GM13976 (cell line): ENCODE measurements at regions not wholly inside any gene's neighbourhood (a gene's known extent, or its start where the extent isn't known, plus 50 kb on each side); places are given as distances from the start of the nearest gene placed in this dataset.

Experiments used
- DNase-seq: peaks from one replicate; pipeline ENCODE4 v3.0.0; 2012; ENCODE audit warnings: low spot score
- in situ Hi-C: fragments of 300-500 bp; cut with MboI; formaldehyde crosslinking; loops from one replicate; pipeline ENCODE4 v1.12.0; 2022; ENCODE audit warnings: low sequenced_read_pairs, mixed read lengths, inconsistent platforms; ENCODE audit not compliant: unreplicated experiment
- TF ChIP-seq, protein P1 (sequence below): IDR thresholded peaks from 2 replicates; pipeline ENCODE4 v1.5.1; 2012; ENCODE audit warnings: borderline replicate concordance, mild to moderate bottlenecking; ENCODE audit not compliant: insufficient read depth; ENCODE audit errors: extremely low read depth, missing control alignments, control extremely low read depth

GRCh38 chr4:163949976-163950601 lies 455.6 kb downstream of the TMA16 start:
- in situ Hi-C loops: no loop called here

DNA sequence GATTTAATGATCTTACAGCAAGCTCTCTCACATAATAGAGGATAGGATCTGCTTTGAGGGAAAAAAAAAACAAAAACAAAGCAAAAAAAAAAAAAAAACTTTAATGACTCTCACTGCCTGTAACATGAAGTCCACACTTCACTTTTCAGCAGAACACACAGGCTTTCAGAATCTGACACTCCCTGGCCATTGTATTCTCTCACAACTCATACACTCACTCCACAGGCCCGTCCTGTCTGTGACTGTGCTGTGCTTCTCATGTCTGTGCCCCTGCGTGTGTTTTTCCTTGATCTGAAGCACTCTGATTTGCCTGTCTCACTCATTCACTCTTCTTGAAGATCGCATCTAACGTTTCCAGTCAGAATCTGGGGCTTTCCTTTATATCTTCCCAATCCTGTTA lies 460.8 kb downstream of the TMA16 start:
- no peak for DNase-seq
- TF ChIP-seq, protein P1, sequence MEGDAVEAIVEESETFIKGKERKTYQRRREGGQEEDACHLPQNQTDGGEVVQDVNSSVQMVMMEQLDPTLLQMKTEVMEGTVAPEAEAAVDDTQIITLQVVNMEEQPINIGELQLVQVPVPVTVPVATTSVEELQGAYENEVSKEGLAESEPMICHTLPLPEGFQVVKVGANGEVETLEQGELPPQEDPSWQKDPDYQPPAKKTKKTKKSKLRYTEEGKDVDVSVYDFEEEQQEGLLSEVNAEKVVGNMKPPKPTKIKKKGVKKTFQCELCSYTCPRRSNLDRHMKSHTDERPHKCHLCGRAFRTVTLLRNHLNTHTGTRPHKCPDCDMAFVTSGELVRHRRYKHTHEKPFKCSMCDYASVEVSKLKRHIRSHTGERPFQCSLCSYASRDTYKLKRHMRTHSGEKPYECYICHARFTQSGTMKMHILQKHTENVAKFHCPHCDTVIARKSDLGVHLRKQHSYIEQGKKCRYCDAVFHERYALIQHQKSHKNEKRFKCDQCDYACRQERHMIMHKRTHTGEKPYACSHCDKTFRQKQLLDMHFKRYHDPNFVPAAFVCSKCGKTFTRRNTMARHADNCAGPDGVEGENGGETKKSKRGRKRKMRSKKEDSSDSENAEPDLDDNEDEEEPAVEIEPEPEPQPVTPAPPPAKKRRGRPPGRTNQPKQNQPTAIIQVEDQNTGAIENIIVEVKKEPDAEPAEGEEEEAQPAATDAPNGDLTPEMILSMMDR: no peak
- in situ Hi-C loops: no loop called here

More at GRCh38 chr4:163949976-163950601, 455.6 kb downstream of the TMA16 start:
- DNase-seq: no peak
- TF ChIP-seq, protein P1: no peak

- no peak for DNase-seq
- TF ChIP-seq, protein P1: no peak
- in situ Hi-C loops: no loop called here
Observed at GRCh38 chr4:163958751-163959150, 464.3 kb downstream of the TMA16 start.

- in situ Hi-C loops: no loop called here
- no peak for DNase-seq
- TF ChIP-seq, protein P1: no peak
Observed at GRCh38 chr4:163959932-163960331, 465.4 kb downstream of the TMA16 start.

GRCh38 chr4:163966612-163967011 lies 472.1 kb downstream of the TMA16 start:
- in situ Hi-C loops: no loop called here

GRCh38 chr4:163967263-163967662 lies 472.8 kb downstream of the TMA16 start:
- in situ Hi-C loops: no loop called here
- no peak for DNase-seq

More at GRCh38 chr4:163966612-163967011, 472.1 kb downstream of the TMA16 start:
- no peak for DNase-seq
- TF ChIP-seq, protein P1: no peak

More at GRCh38 chr4:163967263-163967662, 472.8 kb downstream of the TMA16 start:
- TF ChIP-seq, protein P1: no peak
